Activated CD8-positive, alpha-beta T cell treated with anti-CD3 and anti-CD28 coated beads for 36 hours (primary cell): ENCODE measurements at regions not wholly inside any gene's neighbourhood (a gene's known extent, or its start where the extent isn't known, plus 50 kb on each side); places are given as distances from the start of the nearest gene placed in this dataset.

ENCODE experiments used
- ATAC-seq: fragments of 200-7000 bp; cut with Tn5 transposase; one replicate; pipeline ENCODE4 v1.10.0; 2021; ENCODE audit warnings: mild to moderate bottlenecking, moderate library complexity
- CTCF ChIA-PET: fragments of 350-600 bp; sonication (Branson Sonifier 250); formaldehyde crosslinking; loops from one replicate; lab custom pipeline; 2021; ENCODE audit warnings: antibody characterized with exemption; lab: Charles Lee
- POLR2A ChIA-PET: fragments of 350-600 bp; sonication (Branson Sonifier 250); formaldehyde crosslinking; loops from one replicate; lab custom pipeline; 2021; ENCODE audit warnings: antibody characterized with exemption; lab: Charles Lee
- DNase-seq: peaks from one replicate; pipeline ENCODE4 v3.0.0-alpha.2; 2020
- H3K27ac Mint-ChIP-seq: one replicate; pipeline ENCODE4 v1.8.0; 2021; ENCODE audit warnings: mild to moderate bottlenecking, mixed read lengths
- H3K27me3 Mint-ChIP-seq: one replicate; pipeline ENCODE4 v1.8.0; 2021; ENCODE audit warnings: mixed read lengths
- H3K36me3 Mint-ChIP-seq: one replicate; pipeline ENCODE4 v1.8.0; 2021; ENCODE audit warnings: low read depth, mixed read lengths
- H3K4me1 Mint-ChIP-seq: one replicate; pipeline ENCODE4 v1.8.0; 2021; ENCODE audit warnings: low read depth, mixed read lengths
- H3K4me3 Mint-ChIP-seq: one replicate; pipeline ENCODE4 v1.8.0; 2021; ENCODE audit warnings: mild to moderate bottlenecking, moderate library complexity, mixed read lengths
- H3K9me3 Mint-ChIP-seq: one replicate; pipeline ENCODE4 v1.8.0; 2021; ENCODE audit warnings: mixed read lengths
- CTCF ChIP-seq: fragments of 200-600 bp; IDR thresholded peaks from one replicate; pipeline ENCODE4 v1.8.0; 2022; ENCODE audit warnings: antibody characterized with exemption, mild to moderate bottlenecking
- intact Hi-C: fragments of 100-400 bp; cut with micrococcal nuclease; formaldehyde crosslinking; loops from one replicate; pipeline ENCODE4 v1.10.0; 2022

GRCh38 chr5:123273984-123274383 lies 149.2 kb downstream of the CEP120 start:
- no peak for TF ChIP-seq CTCF
- ChIA-PET CTCF (no interaction called here), POLR2A (no interaction called here)
- H3K27ac Mint-ChIP-seq = no peak overlapping the region
- no peaks in the 10 kb centered on the region for H3K4me1 Mint-ChIP-seq
- H3K36me3 Mint-ChIP-seq = no peaks in the 10 kb centered on the region
- no peak for ATAC-seq
- H3K4me3 Mint-ChIP-seq = no peak overlapping the region
- H3K27me3 Mint-ChIP-seq = no peaks in the 10 kb centered on the region
- no peaks in the 10 kb centered on the region for H3K9me3 Mint-ChIP-seq
- no peak for DNase-seq
- intact Hi-C loops = no loop called here

GRCh38 chr5:123273095-123273494 lies 150.1 kb downstream of the CEP120 start:
- intact Hi-C loops = no loop called here
- no peak for DNase-seq
- Mint-ChIP-seq H3K4me3 (no peak overlapping the region), H3K27ac (no peak overlapping the region), H3K4me1 (no peaks in the 10 kb centered on the region), H3K36me3 (no peaks in the 10 kb centered on the region), H3K27me3 (no peaks in the 10 kb centered on the region), H3K9me3 (no peaks in the 10 kb centered on the region)
- no peak for TF ChIP-seq CTCF
- ATAC-seq = no peak
- ChIA-PET POLR2A (no interaction called here), CTCF (no interaction called here)

- no peak for ATAC-seq
- Mint-ChIP-seq H3K27ac (no peak overlapping the region), H3K4me1 (no peaks in the 10 kb centered on the region), H3K4me3 (no peak overlapping the region), H3K36me3 (no peaks in the 10 kb centered on the region), H3K27me3 (peaks cover 1% of the 10 kb centered on the region), H3K9me3 (no peaks in the 10 kb centered on the region)
- TF ChIP-seq CTCF = no peak
- intact Hi-C loops = no loop called here
- no peak for DNase-seq
- ChIA-PET CTCF (no interaction called here), POLR2A (no interaction called here)
These were observed 153.4 kb downstream of the CEP120 start for GRCh38 chr5:123269851-123270250.

- TF ChIP-seq CTCF = no peak
- intact Hi-C loops = no loop called here
- ATAC-seq (no peak), DNase-seq (no peak)
- H3K27me3 Mint-ChIP-seq = peaks cover 1% of the 10 kb centered on the region
- CTCF ChIA-PET = no interaction called here
- no peaks in the 10 kb centered on the region for H3K36me3 Mint-ChIP-seq
- H3K4me1 Mint-ChIP-seq = no peaks in the 10 kb centered on the region
- POLR2A ChIA-PET = no interaction called here
- no peak overlapping the region for H3K27ac Mint-ChIP-seq
- no peak overlapping the region for H3K4me3 Mint-ChIP-seq
- no peaks in the 10 kb centered on the region for H3K9me3 Mint-ChIP-seq
These were observed 153.8 kb downstream of the CEP120 start for GRCh38 chr5:123269436-123269835.

- no peak for TF ChIP-seq CTCF
- intact Hi-C loops = no loop called here
- Mint-ChIP-seq H3K27me3 (peaks cover 1% of the 10 kb centered on the region), H3K27ac (no peak overlapping the region), H3K9me3 (no peaks in the 10 kb centered on the region), H3K4me1 (no peaks in the 10 kb centered on the region), H3K36me3 (no peaks in the 10 kb centered on the region), H3K4me3 (no peak overlapping the region)
- POLR2A ChIA-PET = no interaction called here
- CTCF ChIA-PET = no interaction called here
- no peak for ATAC-seq
- no peak for DNase-seq
These were observed 156.8 kb downstream of the CEP120 start for GRCh38 chr5:123266365-123266764.
